Spleen (tissue), 7 donors: ENCODE measurements at regions not wholly inside any gene's neighbourhood (a gene's known extent, or its start where the extent isn't known, plus 50 kb on each side); places are given as distances from the start of the nearest gene placed in this dataset.

ENCODE experiments used
- POLR2A ChIP-seq, 3 donors: fragments of 450-650 bp; IDR thresholded peaks; one replicate each; pipeline ENCODE4 v1.5.1; 2017; ENCODE audit warnings: antibody characterized with exemption in 3 of 3, mild to moderate bottlenecking in 1 of 3
- TF ChIP-seq, protein P1 (sequence below), 11 experiments: fragments of 200-600 bp in 7 of 11; fragments of 450-650 bp in 4 of 11; sonication (generic) in 4 of 11; IDR thresholded peaks in 8 of 11; conservative IDR thresholded peaks in 3 of 11; 1 replicate in 7 of 11; 2 replicates in 4 of 11; pipeline versions ENCODE4 v1.4.0 to v1.8.0; 2016 to 2021; ENCODE audit warnings: antibody characterized with exemption in 11 of 11, inconsistent platforms in 4 of 11, mild to moderate bottlenecking in 1 of 11
- donor health status: DM: no; HTN: no; CAD: no; lungs with moderate emphysema.
- donor health status: DM: no; HTN: no; CAD: no.
- donor health status: DM: no; HTN: no; CAD: no.

DNA sequence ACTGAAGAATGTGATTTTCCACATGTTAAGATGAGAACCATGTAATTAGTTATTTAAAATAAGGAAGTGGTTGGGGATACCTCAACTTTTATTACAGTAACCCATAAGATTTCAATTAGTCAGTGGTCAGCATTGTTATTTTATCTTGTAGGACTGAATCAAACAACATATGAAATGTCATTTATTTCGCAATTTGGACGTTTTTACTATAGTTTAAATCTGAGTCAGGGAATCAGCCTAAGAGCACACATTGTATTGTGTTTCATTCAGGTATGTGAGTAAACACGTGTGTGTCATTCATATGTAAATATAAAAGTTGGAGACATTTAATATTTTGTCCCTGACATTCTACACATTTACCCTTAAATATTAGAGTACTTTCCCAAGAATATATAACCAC is 1418.7 kb downstream of the GRIK2 start:
- TF ChIP-seq, protein P1, sequence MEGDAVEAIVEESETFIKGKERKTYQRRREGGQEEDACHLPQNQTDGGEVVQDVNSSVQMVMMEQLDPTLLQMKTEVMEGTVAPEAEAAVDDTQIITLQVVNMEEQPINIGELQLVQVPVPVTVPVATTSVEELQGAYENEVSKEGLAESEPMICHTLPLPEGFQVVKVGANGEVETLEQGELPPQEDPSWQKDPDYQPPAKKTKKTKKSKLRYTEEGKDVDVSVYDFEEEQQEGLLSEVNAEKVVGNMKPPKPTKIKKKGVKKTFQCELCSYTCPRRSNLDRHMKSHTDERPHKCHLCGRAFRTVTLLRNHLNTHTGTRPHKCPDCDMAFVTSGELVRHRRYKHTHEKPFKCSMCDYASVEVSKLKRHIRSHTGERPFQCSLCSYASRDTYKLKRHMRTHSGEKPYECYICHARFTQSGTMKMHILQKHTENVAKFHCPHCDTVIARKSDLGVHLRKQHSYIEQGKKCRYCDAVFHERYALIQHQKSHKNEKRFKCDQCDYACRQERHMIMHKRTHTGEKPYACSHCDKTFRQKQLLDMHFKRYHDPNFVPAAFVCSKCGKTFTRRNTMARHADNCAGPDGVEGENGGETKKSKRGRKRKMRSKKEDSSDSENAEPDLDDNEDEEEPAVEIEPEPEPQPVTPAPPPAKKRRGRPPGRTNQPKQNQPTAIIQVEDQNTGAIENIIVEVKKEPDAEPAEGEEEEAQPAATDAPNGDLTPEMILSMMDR (IDR thresholded peaks at IDR 0.05 in 8 of 11, conservative IDR thresholded peaks at IDR 0.05 in 3 of 11) = no peak
- TF ChIP-seq POLR2A (IDR thresholded peaks at IDR 0.05) = no peak
